GM21526 (cell line): ENCODE measurements at regions not wholly inside any gene's neighbourhood (a gene's known extent, or its start where the extent isn't known, plus 50 kb on each side); places are given as distances from the start of the nearest gene placed in this dataset.
"Not testable (repeated sequence)": the region's sequence is repeated elsewhere in the genome, so short reads cannot be mapped to it uniquely, and the experiment has no call there.

Source experiments
- ATAC-seq: cut with Tn5 transposase; IDR thresholded peaks from one replicate; pipeline ENCODE4 v1.9.1; 2021; ENCODE audit warnings: moderate library complexity; ENCODE audit not compliant: unreplicated experiment, low FRiP score

DNA sequence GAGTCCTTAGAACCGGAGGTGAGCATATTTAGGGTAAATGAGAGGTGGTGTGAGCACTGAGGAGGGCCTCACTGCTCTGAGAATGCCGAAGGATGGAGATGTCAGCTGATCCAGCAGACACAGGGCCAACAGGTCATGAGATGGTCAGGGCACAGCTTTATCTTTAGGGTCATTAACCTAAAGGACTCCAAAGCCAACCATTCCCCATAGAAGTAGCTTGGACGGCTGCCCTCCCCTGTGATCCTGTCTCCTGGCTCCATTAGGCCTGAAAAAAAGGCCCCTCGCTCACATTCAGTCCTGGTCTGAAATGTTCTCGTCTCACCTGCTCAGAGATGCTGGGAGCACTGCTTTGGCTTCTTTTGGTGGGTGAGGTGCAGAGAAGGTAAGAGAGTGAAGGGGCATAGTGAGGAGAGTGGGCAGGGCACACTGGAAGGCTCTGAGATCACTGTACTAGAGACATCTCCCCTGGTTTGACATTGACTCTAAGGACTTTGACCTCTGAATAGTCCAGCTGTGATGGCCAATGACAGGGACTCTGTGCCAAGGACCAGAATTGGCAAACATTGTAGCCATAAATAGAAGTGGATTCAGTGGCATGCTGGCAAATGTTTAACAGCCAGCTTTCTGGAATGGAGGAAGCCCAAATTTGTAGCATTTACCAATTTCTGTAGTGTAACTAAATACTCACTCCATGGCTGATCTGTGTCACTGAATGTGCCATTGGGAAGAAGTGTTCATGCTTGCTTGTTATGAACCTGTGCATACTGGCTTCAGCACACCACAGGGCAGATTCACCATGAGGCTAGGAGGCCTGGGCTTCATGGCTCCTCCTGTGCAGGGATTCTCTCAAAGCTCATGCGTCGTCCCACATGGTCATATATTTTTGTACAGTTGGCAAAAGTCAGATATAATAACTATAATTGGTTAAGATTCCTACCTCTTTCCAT is 76.2 kb upstream of the MRPS22 start:
- no peak for ATAC-seq

DNA sequence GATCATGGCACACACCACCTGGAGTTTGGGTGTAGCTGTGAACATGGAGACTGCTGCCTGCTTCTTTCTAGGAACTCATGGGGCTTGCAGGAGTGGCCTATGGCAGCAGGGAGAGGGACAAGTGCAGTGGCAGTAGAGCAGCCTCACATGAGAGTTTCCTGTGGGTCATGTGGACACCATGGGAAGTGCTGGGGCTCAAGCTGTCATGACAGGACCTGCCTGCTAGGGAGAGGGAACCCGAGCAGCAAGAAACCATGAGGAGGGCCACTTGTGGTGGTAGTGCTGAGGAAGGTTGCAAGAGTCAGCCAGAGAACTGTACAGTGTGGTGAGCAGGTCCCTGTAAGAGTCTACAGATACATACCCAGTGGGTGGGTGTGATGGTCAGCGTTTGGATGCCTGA is 73.8 kb upstream of the MRPS22 start:
- no peak for ATAC-seq

GRCh38 chr3:139270652-139271051 is 73.2 kb upstream of the MRPS22 start:
- ATAC-seq = not testable (repeated sequence)

DNA sequence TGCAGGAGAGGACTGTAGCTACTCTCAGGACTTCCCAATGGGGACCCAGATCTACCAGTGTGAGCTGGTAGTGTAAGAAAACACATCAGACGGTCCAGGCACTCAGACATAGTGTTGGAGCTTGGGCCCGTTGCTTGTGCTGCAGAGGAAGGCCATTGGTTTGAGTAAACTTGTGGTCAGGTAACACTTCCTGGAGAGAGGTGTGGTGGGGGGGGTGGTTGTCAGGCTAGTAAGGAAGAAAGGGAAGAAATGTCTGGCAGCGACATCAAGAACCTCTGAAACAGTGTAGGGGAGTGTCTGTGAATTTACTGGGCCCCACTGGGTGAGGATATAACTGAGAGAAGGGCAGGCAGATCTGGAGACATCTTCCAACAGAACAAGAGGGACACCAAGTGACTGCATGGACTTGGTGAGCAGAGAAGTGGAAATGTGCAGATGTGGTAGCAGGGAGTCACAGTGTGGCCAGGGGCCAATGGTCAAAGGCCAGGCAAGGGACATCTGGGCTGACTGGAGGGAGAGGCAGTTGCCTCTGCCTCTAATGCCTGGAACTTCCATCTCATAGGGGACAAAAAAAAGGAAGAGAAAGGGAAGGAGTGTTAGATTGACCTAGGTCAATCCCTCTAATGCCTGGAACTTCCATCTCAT is 63.7 kb upstream of the MRPS22 start:
- ATAC-seq = no peak

GRCh38 chr3:139281096-139281495 is 62.7 kb upstream of the MRPS22 start:
- no peak for ATAC-seq

DNA sequence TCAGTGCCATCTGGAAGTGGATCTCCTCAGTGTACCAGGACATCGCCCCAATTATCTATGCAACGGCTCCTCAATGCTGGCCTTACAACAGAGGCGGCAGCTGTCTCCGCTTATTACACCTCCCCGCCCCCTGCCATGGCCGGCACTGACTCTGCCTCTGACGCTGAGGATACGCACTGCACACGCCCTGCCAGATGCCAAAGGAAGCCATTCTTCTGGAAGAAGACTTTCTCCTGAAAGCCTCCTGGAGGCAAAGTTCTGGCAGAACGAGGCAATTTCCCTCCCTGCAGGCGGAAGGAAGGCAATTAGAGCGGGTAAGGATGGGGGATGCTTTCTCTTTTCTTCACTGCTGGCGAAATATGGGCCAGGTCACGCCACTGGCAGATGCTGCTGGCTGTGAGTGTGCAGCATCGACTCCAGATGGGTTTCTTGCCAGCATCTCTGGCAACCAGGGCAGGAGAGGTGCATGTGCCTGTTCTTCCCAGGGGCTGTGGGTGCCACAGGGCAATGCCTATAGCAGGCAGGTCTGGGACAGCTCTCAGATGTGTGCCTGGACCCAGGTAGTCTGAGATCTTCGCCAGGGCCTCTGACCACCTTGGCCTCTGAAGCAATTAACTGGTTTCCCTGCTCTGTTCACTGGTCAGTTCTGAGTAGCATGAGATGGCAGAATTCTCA is 62.2 kb upstream of the MRPS22 start:
- ATAC-seq = no peak

DNA sequence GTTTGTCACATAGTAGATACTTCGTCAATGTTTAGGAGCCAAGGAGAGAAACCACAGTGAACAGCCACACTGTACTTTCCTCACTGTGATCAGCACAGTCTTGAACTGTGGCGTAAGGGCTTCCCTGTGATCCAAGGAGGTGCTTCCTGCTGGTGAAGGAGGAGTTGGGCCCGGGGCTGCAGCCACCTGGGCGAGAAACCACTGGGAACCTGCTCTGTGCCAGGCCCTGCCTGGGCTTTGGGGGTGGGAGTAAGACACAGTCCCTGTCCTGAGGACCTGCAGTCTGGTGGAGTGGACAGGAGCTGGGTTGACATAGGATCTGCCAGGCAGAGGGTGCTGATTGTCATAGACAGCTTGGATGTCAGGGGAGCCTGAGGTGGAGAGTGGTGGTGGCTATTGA is 60.5 kb upstream of the MRPS22 start:
- no peak for ATAC-seq

GRCh38 chr3:139284221-139284620 is 59.6 kb upstream of the MRPS22 start:
- no peak for ATAC-seq

- no peak for ATAC-seq
Observed at GRCh38 chr3:139285691-139286090, 58.1 kb upstream of the MRPS22 start.

DNA sequence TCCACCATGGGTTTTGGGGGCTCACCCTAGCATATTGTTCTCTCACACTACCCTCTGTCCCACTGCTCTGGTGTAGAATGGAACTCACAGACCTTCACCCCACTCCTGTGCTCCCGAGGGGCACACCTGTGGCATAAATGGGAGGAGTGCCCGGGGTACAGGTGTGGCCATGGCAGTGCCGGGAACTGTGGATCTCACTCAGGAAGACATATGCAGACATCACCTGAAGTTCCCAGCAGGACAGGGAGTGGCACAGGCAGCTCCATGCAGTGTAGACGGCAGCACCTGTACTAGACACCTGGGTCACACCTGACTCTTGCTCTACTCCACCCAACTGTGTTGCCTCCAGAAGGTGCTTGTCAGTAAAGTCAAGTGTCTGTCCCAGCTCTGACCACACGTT is 57.6 kb upstream of the MRPS22 start:
- ATAC-seq = no peak

- ATAC-seq = no peak
Observed at GRCh38 chr3:139286825-139287224, 57.0 kb upstream of the MRPS22 start.

- ATAC-seq = no peak
Observed at GRCh38 chr3:139287557-139287956, 56.3 kb upstream of the MRPS22 start.

DNA sequence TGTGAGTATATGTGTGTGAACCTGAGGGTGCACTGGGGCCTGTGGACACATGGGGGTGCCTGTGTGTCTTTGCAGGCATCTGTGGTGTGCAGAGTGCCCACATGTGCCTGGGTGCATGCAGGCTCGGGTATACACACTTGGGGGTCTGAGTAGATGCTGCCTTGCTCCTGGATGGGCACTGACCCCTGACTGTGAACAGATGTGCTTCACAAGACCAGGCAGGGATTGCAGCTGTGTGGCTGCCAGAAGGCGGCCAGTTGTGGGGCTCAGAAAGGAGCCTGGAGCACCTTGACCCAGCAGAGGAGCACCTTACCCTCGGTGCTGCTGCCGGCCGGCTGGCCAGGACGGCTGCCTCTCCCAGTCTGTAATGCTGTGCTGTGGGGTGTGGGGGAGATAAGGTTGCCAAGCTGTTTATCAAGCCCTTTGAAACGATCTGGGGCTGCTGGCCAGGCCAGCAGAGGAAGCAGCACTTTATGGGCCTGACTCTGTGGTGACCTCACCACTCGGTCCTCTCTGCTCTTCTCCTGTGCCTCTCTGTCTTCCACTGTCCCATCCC is 55.5 kb upstream of the MRPS22 start:
- ATAC-seq = no peak

- ATAC-seq = no peak
Observed at GRCh38 chr3:139289860-139290524, 53.8 kb upstream of the MRPS22 start.

DNA sequence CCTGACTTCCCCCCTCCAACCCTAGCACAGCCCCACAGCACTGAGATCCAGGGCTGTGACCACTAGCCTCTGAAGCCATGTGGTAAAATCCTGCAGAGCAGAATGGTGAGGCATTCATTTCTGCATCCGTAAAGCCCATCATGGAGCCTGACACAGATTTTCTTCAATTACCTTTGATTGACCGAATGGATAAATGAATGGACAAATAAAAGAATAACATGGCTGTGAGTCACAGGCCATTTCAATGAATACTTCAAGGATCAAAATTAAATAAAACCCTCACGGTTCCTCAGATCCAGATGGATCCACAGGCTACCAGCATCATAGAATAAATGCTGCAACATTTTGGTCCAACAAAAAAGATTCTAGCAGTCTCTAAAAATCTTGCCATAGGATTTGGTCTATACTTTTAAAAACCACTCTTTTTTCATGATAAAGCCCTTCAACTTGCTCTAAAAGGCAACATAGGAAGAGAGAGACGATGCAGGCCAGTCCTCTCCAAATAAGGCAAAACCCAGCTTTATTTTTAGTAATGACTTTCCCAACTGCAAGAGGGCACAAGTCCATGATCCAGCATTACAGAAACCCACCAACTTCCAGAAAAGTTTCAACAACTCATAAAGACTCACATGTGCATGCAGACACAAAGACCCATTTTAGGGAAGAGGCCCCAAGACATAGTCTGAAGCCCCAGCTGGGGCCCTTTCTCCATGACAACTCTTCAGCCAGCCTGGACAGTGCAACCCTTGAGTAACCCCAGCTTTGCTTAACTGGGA is 52.4 kb upstream of the MRPS22 start:
- ATAC-seq = no peak

- ATAC-seq = no peak
Observed at GRCh38 chr3:139292192-139292591, 51.6 kb upstream of the MRPS22 start.

GRCh38 chr3:139292711-139293664 is 50.8 kb upstream of the MRPS22 start:
- no peak for ATAC-seq

GRCh38 chr3:139293665-139294023 is 50.2 kb upstream of the MRPS22 start:
- ATAC-seq = no peak
